OCI-LY1 (cell line): ENCODE measurements at regions not wholly inside any gene's neighbourhood (a gene's known extent, or its start where the extent isn't known, plus 50 kb on each side); places are given as distances from the start of the nearest gene placed in this dataset.

Source experiments
- H2AFZ ChIP-seq: fragments of 200-600 bp; sonication (generic), shearing (Covaris generic); 2 replicates; pipeline ENCODE4 v1.6.0; 2014; ENCODE audit warnings: antibody characterized with exemption, mild to moderate bottlenecking, low read length
- H3F3A ChIP-seq: fragments of 200-600 bp; sonication (generic), shearing (Covaris generic); 2 replicates; pipeline ENCODE4 v1.6.0; 2014; ENCODE audit warnings: mild to moderate bottlenecking, antibody characterized with exemption, low read length, moderate library complexity; ENCODE audit not compliant: insufficient read depth
- H3K27ac ChIP-seq: fragments of 200-600 bp; sonication (generic); 2 replicates; pipeline ENCODE4 v1.5.1; 2014; ENCODE audit warnings: low read length, mixed run types, mild to moderate bottlenecking, low read depth; ENCODE audit not compliant: poor library complexity, severe bottlenecking
- H3K27me3 ChIP-seq: fragments of 200-600 bp; sonication (generic); 2 replicates; pipeline ENCODE4 v1.6.0; 2014; ENCODE audit warnings: antibody characterized with exemption, mild to moderate bottlenecking, low read length, moderate library complexity; ENCODE audit not compliant: insufficient read depth
- H3K36me3 ChIP-seq: fragments of 200-600 bp; sonication (generic); 2 replicates; pipeline ENCODE4 v1.6.1; 2014; ENCODE audit warnings: mild to moderate bottlenecking, antibody characterized with exemption, low read length, moderate library complexity, mixed read lengths; ENCODE audit not compliant: insufficient read depth
- H3K4me1 ChIP-seq: fragments of 200-600 bp; sonication (generic); 2 replicates; pipeline ENCODE4 v1.5.1; 2014; ENCODE audit warnings: mild to moderate bottlenecking, low read length, moderate library complexity; ENCODE audit not compliant: insufficient read depth, severe bottlenecking
- H3K4me2 ChIP-seq: fragments of 200-600 bp; sonication (generic), shearing (Covaris generic); 2 replicates; pipeline ENCODE4 v1.6.1; 2014; ENCODE audit warnings: low read length
- H3K4me3 ChIP-seq: fragments of 200-600 bp; sonication (generic); 2 replicates; pipeline ENCODE4 v1.5.1; 2014; ENCODE audit warnings: low read length, low read depth, mild to moderate bottlenecking, mixed read lengths; ENCODE audit not compliant: poor library complexity, severe bottlenecking
- H3K79me2 ChIP-seq: fragments of 200-600 bp; shearing (Covaris generic); 2 replicates; pipeline ENCODE4 v1.6.1; 2016; ENCODE audit warnings: mixed run types, low read length, mixed read lengths; ENCODE audit not compliant: insufficient read depth
- H3K9ac ChIP-seq: fragments of 200-600 bp; sonication (generic), shearing (Covaris generic); 2 replicates; pipeline ENCODE4 v1.6.1; 2014; ENCODE audit warnings: mild to moderate bottlenecking, low read length, mixed read lengths
- H3K9me2 ChIP-seq: fragments of 200-600 bp; sonication (generic), shearing (Covaris generic); 2 replicates; pipeline ENCODE4 v1.6.1; 2014; ENCODE audit warnings: low read depth, mild to moderate bottlenecking, low read length, mixed read lengths
- H3K9me3 ChIP-seq: fragments of 200-600 bp; shearing (Covaris generic); 2 replicates; pipeline ENCODE4 v1.6.1; 2014; ENCODE audit warnings: low read length, mixed read lengths
- H4K20me1 ChIP-seq: fragments of 200-600 bp; sonication (generic), shearing (Covaris generic); 2 replicates; pipeline ENCODE4 v1.6.0; 2016; ENCODE audit warnings: mild to moderate bottlenecking, low read length; ENCODE audit not compliant: insufficient read depth
- CTCF ChIP-seq: fragments of 200-600 bp; sonication (generic), shearing (Covaris generic); IDR thresholded peaks from 2 replicates; pipeline ENCODE4 v1.5.1; 2017; ENCODE audit warnings: mild to moderate bottlenecking, antibody characterized with exemption, low read length, moderate library complexity, mixed read lengths
- EZH2 ChIP-seq: fragments of 200-600 bp; sonication (generic), shearing (Covaris generic); IDR thresholded peaks from 2 replicates; pipeline ENCODE4 v1.8.0; 2017; ENCODE audit warnings: borderline replicate concordance, mixed run types, mild to moderate bottlenecking, antibody characterized with exemption, low read length, moderate library complexity, mixed read lengths

- H3F3A ChIP-seq = no peaks in the 10 kb centered on the region
- no peak overlapping the region for H3K9ac ChIP-seq
- no peaks in the 10 kb centered on the region for H3K27me3 ChIP-seq
- H3K4me3 ChIP-seq = no peak overlapping the region
- no peak overlapping the region for H3K4me2 ChIP-seq
- no peaks in the 10 kb centered on the region for H3K9me3 ChIP-seq
- H3K79me2 ChIP-seq = no peaks in the 10 kb centered on the region
- H3K36me3 ChIP-seq = no peaks in the 10 kb centered on the region
- H3K27ac ChIP-seq = no peak overlapping the region
- no peaks in the 10 kb centered on the region for H3K9me2 ChIP-seq
- peaks cover 7% of the 10 kb centered on the region for H3K4me1 ChIP-seq
- H2AFZ ChIP-seq = no peak overlapping the region
- TF ChIP-seq EZH2 (no peak), CTCF (no peak)
- no peaks in the 10 kb centered on the region for H4K20me1 ChIP-seq
Measured at GRCh38 chr5:56656846-56657726, 158.3 kb upstream of the MAP3K1 start.

DNA sequence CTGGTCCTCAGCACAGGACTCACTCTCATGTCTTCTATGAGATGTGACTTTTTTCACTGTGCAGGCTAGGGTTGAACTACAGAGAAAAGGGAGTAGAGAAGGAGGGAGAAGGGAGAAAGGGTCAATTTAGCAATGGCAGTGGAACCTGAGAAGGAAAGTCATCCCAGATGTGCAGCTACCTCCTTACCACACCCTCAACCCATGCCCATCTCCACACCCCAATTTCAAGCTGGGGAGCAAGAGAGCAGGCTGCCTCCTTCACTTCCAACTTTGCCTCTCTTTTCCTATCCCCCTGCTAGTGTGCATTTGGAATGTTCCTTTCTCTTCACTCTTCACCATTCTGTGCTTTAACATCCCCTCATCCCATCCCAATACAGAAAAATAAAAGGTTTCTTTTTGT lies 163.5 kb upstream of the MAP3K1 start:
- Histone ChIP-seq H3K4me3 (no peak overlapping the region), H3K4me1 (peaks cover 14% of the 10 kb centered on the region), H3K9me2 (no peaks in the 10 kb centered on the region), H3K27me3 (no peaks in the 10 kb centered on the region), H3K9ac (no peak overlapping the region), H4K20me1 (no peaks in the 10 kb centered on the region), H3K9me3 (no peaks in the 10 kb centered on the region), H3K4me2 (no peak overlapping the region), H3K79me2 (no peaks in the 10 kb centered on the region), H3K27ac (no peak overlapping the region), H2AFZ (no peak overlapping the region), H3F3A (no peaks in the 10 kb centered on the region), H3K36me3 (no peaks in the 10 kb centered on the region)
- TF ChIP-seq CTCF (no peak), EZH2 (no peak)

GRCh38 chr5:56650386-56650785 lies 165.0 kb upstream of the MAP3K1 start:
- Histone ChIP-seq H3K4me1 (peaks cover 14% of the 10 kb centered on the region), H3F3A (no peaks in the 10 kb centered on the region), H2AFZ (no peak overlapping the region), H3K9ac (no peak overlapping the region), H3K9me2 (no peaks in the 10 kb centered on the region), H3K79me2 (no peaks in the 10 kb centered on the region), H3K27ac (no peak overlapping the region), H3K27me3 (no peaks in the 10 kb centered on the region), H3K4me3 (no peak overlapping the region), H3K4me2 (no peak overlapping the region), H4K20me1 (no peaks in the 10 kb centered on the region), H3K36me3 (no peaks in the 10 kb centered on the region), H3K9me3 (no peaks in the 10 kb centered on the region)
- TF ChIP-seq EZH2 (no peak), CTCF (no peak)
